ENCODE measurements at regions not wholly inside any gene's neighbourhood (a gene's known extent, or its start where the extent isn't known, plus 50 kb on each side); places are given as distances from the start of the nearest gene placed in this dataset.
"Not testable (repeated sequence)": the region's sequence is repeated elsewhere in the genome, so short reads cannot be mapped to it uniquely, and the experiment has no call there.

- H3K36me3 Mint-ChIP-seq; DNase-seq (ENCODE audit: low spot score in 2 of 2); H3K27ac Mint-ChIP-seq; ATAC-seq; H3K9me3 Mint-ChIP-seq: not testable (repeated sequence)
Observed at GRCh38 chr2:235443580-235443979, 50.3 kb upstream of the AGAP1 start.

Measured in activated naive CD4-positive, alpha-beta T cell treated with anti-CD3 and anti-CD28 coated beads, Interleukin-2, amount 50 U/mL, for 72 hours (primary cell).